ENCODE measurements at regions not wholly inside any gene's neighbourhood (a gene's known extent, or its start where the extent isn't known, plus 50 kb on each side); places are given as distances from the start of the nearest gene placed in this dataset.
"Not testable (repeated sequence)": the region's sequence is repeated elsewhere in the genome, so short reads cannot be mapped to it uniquely, and the experiment has no call there.

DNA sequence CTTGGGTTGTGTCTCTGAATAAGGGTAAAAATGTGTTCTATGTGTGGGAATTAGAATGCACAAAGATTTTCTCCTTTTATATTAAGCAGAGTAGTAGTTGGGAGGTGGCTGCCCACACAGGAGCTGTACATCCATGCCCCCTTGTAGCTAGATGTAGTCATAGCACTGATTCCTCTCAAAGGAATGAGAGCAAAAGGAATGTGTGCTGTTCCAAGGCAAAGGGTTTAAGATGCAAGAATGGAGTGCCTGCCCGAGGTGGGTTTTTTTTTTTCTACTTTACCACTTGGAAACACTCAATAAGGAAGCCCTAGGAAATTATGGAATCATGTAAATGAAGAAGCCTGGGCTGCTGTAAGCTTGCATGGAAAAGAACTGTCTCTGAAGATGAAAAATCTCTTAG, 2183.2 kb upstream of the AGA start:
- no peak for DNase-seq

GRCh38 chr4:179626687-179627086, 2184.4 kb upstream of the AGA start:
- no peak for DNase-seq

DNA sequence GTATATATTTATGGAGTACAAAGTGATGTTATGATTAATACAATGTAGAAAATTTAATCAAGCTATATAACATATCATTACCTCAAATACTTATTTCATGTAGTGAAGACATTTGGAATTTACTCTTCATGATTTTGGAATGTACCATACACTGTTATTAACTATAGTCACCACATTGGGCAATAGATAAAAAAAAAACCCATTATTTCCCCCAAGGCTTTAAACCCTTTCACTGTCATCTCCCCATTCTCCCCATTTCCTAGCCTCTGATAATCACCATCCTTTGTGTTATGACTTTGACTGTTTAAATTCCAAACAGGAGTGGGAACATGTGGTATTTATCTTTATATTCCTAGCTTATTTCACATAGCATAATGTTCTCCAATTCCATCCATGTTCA, 2189.1 kb upstream of the AGA start:
- DNase-seq, result no peak

GRCh38 chr4:179634862-179635261, 2192.6 kb upstream of the AGA start:
- DNase-seq, result no peak

DNA sequence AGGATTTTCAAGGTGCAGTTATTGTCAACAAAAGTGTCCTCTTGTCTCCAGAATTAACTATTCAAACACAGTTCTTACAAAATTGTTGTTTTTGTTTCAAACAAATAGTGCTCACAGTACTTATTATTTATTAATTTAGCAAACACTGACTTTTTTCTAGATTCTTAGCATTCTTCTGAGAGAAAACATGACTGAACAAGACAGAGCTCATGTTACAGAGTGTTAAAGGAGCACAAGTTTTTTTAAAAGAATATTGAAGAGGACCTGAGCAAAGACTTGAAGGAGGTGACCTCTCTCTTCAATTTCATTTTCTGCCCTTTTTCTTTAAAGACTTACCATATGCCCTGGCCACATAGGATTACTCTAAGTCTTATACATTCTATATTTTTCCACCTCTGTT, 2220.3 kb upstream of the AGA start:
- DNase-seq, result no peak

GRCh38 chr4:179663641-179664429, 2221.6 kb upstream of the AGA start:
- no peak for DNase-seq

DNA sequence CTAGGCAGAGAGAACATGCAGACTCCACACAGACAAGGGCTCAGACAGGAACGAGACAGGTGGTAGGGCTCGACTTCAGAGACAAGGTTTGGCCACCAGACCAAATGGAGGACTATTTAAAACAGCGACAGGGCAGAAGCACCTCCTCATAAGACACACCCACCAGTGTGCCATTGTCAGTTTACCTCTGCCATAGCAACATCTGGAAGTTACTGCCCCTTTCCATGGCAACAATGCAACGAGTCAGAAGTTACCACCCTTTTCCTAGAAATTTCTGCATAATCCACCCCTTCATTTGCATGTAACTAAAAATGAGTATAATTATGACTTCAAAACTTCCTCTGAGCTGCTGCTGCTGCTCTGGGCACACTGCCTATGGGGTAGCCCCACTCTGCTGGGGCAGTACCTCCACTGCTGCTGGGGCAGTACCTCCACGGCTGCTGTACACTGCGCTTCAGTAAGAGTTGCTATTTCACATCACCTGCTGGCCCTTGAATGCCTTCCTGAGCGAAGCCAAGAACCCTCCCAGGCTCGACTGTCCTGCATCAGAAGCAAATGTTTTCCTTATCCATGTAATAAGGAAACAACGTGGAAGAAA, 2222.3 kb upstream of the AGA start:
- DNase-seq, result no peak

GRCh38 chr4:179666226-179666625, 2224.0 kb upstream of the AGA start:
- DNase-seq, result no peak

GRCh38 chr4:179671609-179672008, 2229.4 kb upstream of the AGA start:
- no peak for DNase-seq

DNA sequence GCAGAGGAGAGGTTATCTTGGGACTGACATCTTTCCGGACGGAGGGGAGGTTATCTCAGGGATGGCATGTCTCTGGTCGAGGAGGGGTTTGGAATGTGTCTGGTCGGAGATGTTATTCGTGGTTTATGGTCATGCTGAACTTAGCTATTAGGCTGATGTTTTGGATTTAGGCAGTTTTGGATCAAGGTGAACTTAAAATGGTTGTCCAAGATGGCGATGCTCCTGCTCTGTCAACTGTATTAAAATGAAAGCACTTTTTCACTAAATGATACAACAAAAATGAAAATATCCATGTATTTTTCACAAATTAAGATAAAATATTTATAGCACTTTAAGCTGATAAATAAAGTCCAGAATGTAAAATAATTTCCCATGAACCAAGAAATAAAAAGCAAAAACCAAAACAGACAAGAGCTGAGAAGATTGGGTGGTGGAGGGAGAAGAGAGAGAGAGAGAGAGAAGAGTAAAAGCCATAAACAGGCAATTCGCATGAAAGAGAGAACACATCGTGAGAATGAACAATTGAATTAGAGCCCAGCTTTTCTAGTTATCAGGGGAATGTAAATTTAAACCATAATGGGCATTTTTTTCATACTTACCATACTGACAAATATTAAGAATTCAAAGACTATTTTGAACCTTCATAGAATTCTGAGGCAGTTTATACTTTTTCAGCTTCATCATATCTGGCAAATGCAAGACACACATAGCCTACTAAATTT, 2236.0 kb upstream of the AGA start:
- DNase-seq, result no peak

DNA sequence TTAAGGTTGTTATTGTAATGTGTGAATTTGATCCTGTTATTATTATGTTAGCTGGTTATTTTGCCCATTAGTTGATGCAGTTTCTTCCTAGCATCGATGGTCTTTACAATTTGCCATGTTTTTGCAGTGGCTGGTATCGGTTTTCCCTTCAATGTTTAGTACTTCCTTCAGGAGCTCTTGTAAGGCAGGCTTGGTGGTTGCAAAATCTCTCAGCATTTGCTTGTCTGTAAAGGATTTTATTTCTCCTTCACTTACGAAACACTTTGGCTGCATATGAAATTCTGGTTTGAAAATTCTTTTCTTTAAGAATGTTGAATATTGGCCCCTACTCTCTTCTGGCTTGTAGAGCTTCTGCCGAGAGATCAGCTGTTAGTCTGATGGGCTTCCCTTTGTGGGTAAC, 2241.4 kb upstream of the AGA start:
- DNase-seq, result not testable (repeated sequence)

DNA sequence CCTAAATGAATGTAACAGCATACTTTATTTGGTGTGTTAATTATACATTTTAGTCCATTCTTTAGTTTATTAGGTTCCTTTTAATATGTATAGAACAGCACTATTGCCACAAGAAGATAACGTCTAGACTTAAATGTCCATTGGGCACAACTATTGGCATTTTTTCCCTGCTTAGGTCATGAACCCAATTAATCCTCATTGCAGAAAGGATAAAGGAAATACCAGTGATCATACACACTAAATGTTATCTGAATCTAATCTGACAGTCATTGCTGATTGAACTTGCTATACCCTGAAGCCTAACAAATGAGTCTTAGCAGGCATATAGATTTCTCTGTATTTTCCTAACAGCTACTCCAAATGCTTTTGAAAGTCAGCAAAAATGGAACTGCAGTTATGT, 2250.0 kb upstream of the AGA start:
- DNase-seq, result no peak

- DNase-seq, result no peak
Observed at GRCh38 chr4:179695175-179695574, 2252.9 kb upstream of the AGA start.

DNA sequence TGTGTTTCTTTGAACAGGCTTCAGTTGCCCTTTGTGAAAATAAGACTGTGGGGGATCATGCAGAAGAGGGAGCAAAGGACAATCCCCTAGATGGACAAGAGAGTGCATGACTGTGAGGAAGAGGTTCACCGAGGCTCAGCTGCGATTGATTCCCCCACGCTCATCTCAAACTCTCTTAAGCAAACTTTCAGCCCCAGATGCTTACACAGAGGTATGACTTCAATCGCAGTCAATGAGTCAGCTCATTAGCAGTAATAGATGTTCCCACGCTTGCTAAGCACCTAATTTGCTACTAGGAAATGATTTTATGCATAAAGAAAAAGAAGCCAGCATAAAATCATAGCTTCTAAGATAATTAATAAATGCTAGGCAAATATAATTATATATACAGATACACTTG, 2256.1 kb upstream of the AGA start:
- no peak for DNase-seq

- no peak for DNase-seq
Observed at GRCh38 chr4:179709961-179710624, 2267.9 kb upstream of the AGA start.

GRCh38 chr4:179719766-179720450, 2277.7 kb upstream of the AGA start:
- DNase-seq, result no peak

DNA sequence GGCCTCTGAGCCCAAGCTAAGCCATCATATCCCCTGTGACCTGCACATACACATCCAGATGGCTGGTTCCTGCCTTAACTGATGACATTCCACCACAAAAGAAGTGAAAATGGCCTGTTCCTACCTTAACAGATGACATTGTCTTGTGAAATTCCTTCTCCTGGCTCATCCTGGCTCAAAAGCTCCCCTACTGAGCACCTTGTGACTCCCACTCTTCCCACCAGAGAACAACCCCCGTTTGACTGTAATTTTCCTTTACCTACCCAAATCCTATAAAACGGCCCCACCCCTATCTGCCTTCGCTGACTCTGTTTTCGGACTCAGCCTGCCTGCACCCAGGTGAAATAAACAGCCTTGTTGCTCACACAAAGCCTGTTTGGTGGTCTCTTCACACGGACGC, 2284.3 kb upstream of the AGA start:
- not testable (repeated sequence) for DNase-seq

DNA sequence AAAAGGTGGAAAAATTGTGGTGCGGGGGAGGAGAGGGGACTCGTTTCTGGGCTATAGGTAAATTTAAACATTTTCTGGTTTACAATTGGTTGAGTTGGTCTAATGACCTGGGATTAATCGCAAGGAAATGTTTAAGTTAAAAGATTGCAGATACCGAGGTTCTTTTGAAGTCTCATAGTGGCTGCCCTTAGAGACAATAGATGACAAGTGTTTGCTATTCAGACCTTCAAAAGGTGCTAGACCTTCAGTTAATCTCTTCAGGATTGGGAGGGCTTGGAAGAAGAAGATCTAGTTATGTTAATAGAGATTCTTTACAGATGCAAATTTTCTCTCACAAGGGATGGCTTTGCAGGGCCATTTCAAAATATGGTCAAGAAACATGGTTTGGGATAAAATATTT, 2286.1 kb upstream of the AGA start:
- no peak for DNase-seq

DNA sequence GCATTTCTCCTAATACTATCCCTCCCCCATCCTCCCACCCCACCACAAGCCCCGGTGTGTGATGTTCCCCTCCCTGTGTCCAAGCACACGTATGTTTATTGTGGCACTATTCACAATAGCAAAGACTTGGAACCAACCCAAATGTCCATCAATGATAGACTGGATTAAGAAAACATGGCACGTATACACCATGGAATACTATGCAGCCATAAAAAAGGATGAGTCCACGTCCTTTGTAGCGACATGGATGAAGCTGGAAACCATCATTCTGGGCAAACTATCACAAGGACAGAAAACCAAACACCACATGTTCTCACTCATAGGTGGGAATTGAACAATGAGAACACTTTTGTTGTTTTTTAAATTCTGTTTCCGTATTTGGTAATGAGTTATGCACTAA, 2294.6 kb upstream of the AGA start:
- DNase-seq, result not testable (repeated sequence)

DNA sequence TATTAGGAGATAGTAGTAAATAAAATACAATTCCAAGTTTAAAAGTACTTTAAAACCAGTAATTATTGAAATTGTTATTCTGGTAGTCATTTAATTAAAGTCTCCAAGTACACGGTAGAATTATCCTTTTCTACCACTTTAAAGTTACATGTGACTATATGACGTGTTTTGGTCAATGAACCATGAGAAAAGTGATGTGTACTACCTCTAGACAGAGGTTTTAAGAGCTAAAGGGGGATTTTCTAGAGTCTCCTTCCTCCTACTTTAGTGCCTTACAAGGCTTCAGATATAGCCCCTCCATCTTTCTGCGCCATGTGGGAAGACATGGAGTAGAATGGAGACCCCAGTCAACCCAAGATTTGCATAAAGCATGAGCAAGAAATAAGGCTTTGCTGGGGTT, 2296.6 kb upstream of the AGA start:
- no peak for DNase-seq

DNA sequence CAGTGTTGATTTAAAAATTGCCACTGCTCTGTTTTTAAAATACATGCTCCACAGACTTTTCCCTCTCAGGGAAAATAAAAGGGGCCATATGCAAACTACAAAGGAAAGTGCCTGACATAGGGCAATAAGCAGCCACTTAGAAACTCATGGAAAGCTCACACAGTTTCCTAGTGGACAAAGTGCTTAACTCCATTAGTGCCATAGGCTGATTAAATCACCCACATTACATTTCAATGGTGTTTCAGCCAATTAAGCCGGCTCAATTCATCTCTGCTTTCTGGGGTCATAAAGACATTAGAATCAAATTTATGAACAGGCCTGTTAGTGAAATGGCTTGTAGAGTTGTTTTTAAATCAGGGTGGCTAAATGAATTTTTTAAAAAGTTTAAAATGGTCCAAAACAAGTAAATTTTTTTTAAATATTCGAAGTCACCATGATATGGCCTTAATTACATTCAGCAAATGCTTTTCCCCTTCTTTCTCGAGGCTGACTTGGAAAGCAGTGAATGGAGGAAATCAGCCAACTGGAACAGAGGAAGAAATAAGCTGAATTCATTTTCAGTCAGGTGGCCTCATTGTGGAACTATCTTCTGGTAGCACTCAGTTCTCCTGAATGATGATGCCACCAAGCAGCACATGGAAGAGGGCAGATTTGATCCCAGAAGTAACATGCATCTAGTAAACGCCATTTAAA, 2305.1 kb upstream of the AGA start:
- no peak for DNase-seq

- DNase-seq, result no peak
Observed at GRCh38 chr4:179748837-179749236, 2306.6 kb upstream of the AGA start.
